GM21717 (cell line): ENCODE measurements at regions not wholly inside any gene's neighbourhood (a gene's known extent, or its start where the extent isn't known, plus 50 kb on each side); places are given as distances from the start of the nearest gene placed in this dataset.
"Not testable (repeated sequence)": the region's sequence is repeated elsewhere in the genome, so short reads cannot be mapped to it uniquely, and the experiment has no call there.

Experiments
- ATAC-seq: cut with Tn5 transposase; IDR thresholded peaks from one replicate; pipeline ENCODE4 v1.9.1; 2021; ENCODE audit warnings: mild to moderate bottlenecking, moderate library complexity; ENCODE audit not compliant: unreplicated experiment

DNA sequence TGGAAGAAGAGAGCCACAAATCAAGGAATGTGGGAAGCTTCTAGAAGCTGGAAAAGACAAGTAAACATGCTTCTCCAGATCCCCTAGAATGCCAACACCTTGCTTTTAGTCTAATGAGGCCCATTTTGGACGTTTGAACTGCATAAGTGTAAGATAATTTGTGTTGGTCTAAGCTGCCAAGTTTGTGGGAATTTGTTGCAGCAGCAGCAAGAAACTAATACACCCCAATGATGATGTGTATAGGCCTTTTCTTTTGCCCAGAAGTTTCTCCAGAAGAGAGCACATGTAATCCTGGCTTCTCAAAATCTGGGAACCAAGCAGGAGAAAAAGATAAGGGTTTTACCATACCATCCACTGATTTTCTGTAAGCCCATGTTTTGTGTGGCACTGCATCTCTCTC, 96.1 kb upstream of the DPT start:
- no peak for ATAC-seq

DNA sequence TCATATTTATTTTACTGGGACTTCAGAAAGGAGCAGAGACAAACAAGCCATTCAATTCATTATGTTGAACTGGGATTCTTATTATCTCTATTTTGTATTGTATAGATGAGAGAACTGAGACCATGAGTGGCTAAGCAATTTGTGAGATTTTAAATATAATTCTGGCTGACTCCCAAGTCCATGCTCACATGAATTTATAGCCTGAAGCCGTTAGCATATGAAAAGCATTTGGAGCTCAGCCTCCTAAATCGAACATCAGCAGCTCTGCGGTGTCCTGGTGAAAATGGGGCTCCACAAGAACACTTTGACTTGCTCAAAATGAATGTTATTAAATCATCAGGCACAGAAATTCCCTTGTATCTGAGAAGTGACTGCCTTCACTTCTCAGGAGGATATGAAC, 96.8 kb upstream of the DPT start:
- ATAC-seq: no peak

DNA sequence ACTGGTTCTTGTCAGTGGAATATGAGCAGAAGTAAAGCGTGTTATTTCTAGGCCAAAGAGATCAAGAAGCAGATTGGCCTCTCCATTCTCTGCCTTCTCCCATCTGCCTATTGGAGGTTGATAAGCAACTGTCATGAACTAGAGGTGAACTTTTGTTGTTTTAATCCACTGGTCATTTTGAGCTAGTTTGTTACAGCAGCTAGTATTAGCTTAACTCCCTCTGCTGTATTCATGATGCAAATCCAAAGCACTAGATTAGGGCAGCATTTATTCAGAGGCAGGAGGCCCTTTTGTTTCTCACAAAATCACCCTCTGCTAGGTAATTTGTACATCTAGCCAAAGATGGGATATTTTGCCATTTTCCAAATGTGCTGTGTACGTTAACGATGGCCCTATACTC, 97.3 kb upstream of the DPT start:
- no peak for ATAC-seq

- no peak for ATAC-seq
Measured at GRCh38 chr1:168827557-168827956, 98.6 kb upstream of the DPT start.

- no peak for ATAC-seq
Measured at GRCh38 chr1:168829876-168830275, 100.9 kb upstream of the DPT start.

GRCh38 chr1:168830562-168830961, 101.6 kb upstream of the DPT start:
- no peak for ATAC-seq

DNA sequence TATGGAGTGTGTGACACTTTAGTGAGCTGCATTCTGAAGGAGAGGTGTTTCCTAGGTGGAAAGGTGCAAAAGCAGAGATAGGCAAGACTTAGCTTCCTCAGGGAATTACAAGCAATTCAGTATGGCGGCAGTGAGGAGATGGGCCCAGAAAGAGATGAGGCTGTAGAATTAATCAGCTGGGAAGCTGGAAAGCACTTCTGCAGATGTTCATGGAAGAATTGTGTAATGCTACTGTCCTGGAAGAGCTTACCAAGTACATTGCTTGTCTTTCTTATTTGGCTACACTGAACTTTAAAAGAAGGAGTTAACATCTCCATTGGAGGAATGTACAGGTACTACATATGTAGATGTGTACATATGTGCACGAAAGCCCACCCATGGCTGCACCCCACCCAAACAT, 103.7 kb upstream of the DPT start:
- ATAC-seq: no peak

DNA sequence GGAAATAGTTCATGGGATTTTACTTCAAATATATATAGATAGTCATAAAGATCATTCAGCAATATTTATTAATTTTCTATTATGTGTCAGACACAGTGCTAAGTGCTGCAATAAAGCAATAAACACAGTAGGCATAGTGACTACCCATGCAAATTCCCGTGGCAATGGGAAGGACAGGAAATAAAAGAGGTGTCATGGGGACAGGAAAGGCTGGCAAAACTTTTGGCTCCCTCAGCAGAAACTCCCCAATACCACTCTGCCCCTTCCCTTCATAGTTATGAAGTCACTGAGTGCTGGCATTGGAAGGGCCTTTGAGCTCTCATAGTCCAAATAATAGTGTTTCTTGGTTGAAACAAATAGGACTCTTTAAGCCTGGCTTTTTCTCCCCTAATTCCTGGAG, 104.4 kb upstream of the DPT start:
- no peak for ATAC-seq

DNA sequence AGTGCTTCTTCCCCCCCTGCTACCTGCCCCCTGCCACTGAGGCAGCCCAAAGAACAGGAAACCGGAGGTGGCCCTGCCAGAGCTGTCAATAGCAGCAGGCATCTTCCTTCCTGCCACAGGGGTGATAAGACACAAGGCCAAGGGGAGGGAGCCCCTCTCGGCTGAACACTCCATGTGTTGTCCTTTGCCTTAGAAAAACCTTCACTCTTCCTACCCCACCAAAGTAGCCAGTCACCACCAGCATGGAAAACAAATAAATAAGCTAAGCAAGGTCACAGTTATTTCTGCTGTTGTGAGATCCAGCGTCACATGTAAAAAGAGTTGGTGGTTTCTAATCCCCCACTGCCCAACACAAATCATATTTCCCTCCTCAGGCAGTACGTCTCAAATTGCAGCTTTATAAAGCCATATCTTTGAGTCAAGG, 104.8 kb upstream of the DPT start:
- ATAC-seq: no peak

- ATAC-seq: no peak
Measured at GRCh38 chr1:168834225-168834872, 105.3 kb upstream of the DPT start.

DNA sequence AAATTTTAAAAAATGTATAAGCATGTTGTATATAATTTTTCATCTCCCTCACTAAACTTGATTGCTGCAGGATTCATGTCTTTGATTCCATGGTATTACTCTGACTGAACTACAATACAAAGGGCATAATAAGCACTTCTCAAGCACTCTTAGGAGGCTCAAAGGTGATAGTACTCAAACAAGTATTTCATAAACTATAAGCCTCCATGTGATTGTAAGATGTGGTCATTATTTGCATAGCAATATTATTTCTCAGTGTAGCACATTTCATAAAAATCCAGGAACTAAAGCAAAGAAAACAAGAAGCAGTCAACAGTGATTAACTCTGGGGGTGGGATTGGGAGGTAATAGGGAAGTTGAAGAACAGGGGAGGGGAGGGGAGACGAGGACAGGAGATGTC, 106.2 kb upstream of the DPT start:
- ATAC-seq: no peak

GRCh38 chr1:168835791-168836190, 106.8 kb upstream of the DPT start:
- no peak for ATAC-seq

GRCh38 chr1:168836469-168836868, 107.5 kb upstream of the DPT start:
- ATAC-seq: no peak

DNA sequence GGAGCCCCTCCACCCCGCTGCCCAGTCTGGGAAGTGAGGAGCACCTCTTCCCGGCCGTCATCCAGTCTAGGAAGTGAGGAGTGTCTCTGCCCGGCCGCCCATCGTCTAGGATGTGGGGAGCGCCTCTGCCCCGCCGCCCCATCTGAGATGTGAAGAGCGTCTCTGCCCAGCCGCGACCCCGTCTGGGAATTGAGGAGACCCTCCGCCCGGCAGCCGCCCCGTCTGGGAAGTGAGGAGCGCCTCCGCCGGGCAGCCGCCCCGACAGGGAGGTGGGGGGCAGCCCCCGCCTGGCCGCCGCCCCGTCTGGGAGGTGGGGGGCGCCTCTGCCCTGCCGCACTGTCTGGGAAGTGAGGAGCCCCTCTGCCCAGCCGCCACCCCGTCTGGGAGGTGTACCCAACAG, 108.2 kb upstream of the DPT start:
- ATAC-seq: not testable (repeated sequence)

GRCh38 chr1:168842306-168842705, 113.3 kb upstream of the DPT start:
- ATAC-seq: no peak

DNA sequence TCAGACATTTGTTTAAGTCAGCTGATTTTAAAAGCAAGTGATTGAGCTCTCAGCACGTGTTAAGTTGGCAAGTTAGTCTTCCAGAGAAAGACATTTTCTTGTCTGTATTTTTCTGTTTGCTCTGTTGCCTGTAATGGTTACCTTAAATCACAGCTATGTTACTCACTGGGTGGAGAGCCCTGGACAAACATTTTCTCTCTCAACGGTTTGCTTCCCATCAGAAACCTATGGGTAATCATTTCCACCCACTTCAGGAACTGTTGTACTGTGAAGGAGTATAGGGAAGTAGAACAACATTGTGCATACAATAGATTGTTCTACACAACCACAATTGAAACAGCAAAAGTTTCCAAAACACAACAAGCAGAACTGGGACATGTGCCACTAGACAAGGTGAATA, 113.9 kb upstream of the DPT start:
- no peak for ATAC-seq

DNA sequence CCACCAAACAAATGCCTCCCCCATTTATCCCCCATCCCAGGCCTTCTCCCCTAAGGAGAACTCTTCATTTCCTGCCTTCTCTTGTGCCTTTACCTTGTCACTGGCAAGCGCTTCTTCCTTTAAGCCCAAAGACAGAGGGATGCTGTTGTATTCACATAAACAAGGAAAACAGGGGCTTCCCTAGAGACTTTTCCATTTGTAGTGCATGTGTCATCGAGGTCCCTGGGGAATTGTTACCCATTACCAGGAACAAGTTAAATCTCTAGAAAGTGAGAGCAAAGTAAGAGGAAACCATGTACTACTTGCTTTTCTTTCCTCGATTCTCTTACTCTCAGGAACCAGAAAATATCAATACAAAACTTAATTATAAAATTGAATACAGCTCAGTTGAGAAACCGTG, 114.4 kb upstream of the DPT start:
- ATAC-seq: no peak

- no peak for ATAC-seq
Measured at GRCh38 chr1:168843950-168844349, 114.9 kb upstream of the DPT start.

DNA sequence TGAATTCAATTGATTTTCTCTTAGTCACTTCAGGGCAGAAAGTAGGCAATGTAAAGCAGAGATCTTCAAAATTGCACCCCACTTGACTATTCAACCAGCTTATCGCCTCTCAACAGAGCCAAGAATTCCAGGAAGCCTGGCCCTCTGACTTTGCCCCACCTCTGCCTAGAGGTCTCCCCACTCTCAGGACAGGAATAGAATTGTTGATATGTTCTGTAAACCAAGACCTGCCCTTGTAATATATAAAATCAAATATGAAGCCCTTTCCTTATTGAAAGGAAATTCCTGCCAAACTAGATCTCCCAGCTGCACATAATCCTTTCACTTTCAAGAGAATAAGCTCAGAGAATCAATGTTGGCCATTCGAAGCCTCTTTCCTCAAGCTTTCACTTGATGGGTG, 116.1 kb upstream of the DPT start:
- no peak for ATAC-seq

GRCh38 chr1:168848051-168848450, 119.0 kb upstream of the DPT start:
- ATAC-seq: no peak

DNA sequence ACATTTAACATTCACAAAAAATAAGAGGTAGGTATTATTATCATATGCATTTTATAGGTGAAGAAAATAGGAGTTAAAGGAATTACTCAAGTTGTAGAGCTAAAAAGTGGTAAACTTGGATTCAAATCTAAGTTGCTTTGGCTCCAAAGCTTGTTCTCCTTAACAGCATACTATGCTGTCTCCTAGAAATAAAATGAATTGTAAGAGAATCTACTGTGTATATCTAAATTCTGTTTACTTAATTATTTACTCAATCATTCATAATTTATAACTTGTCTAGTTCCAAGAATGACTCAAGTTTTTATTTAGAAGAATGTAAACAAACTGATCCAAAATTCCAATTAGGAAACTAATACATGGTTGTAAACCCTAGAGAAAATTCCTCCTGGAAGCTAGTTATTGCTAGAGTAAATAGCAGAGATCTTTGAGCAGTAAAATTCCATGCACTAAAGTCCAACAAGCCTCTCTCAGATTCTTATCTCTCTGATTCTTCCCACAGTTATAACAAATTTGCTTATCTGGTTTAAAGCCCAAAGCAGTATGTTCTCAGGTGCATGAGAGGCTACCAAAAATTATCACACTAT, 132.5 kb upstream of the DPT start:
- ATAC-seq: no peak

DNA sequence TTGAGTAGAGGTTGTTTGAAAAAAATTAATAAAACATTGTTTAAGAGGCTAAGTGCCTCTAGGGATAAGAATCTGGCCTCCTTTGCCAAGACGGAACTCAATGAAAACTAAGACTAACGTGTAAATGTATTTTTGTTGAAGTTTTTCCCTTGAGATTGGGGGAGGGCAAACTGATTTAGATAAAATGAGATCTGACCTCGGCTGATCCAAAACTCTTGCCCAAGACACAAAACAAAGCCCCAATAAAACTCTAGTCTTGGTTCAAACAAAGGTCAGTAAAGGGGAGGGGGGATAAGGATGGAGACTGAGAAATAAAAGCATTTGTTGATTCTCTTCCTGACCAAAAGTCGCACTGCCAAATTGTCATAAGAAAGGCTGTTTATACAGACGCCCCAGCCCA, 134.8 kb upstream of the DPT start:
- ATAC-seq: no peak

- no peak for ATAC-seq
Measured at GRCh38 chr1:168864266-168864665, 135.3 kb upstream of the DPT start.
